Hematopoietic multipotent progenitor cell treated with erythropoietin and hydrocortisone succinate and interleukin-3 and kit ligand, for 4 days (in vitro differentiated cells): ENCODE measurements at regions not wholly inside any gene's neighbourhood (a gene's known extent, or its start where the extent isn't known, plus 50 kb on each side); places are given as distances from the start of the nearest gene placed in this dataset.
A peak's percentile ranks its signal among the peaks of the same experiment; 100 is the strongest.

Source experiments
- DNase-seq: peaks from one replicate; pipeline ENCODE4 v3.0.0-alpha.2; 2015

- DNase-seq: no peak
These were observed 489.1 kb upstream of the INTU start for GRCh38 chr4:127143460-127144195.

DNA sequence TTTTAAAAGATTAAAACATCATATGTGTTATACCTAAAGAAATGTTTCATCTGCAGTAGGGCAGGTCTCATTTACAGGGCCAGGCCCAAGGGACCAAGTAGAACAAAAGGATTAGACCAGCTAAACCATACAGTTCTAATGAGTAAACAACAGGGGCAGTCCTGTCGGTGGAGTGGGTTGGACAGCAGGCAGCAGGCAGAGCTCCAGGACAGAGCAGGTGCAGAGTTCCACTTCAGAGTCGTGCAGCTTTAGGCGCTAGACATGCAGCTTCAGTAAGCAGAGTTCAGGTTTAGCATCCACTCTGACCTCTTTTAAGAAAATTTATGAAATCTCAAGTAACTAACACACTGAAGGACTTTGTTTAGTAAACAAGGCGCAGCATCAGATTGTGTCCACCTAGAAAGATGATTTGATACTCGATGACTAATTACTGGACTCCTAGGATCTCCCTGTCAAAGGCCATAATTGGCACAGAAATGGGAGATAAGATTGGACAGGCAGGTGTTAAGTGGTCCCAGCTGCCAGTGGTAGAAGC is 487.7 kb upstream of the INTU start:
- no peak for DNase-seq

GRCh38 chr4:127148165-127148564 is 484.6 kb upstream of the INTU start:
- DNase-seq: no peak

DNA sequence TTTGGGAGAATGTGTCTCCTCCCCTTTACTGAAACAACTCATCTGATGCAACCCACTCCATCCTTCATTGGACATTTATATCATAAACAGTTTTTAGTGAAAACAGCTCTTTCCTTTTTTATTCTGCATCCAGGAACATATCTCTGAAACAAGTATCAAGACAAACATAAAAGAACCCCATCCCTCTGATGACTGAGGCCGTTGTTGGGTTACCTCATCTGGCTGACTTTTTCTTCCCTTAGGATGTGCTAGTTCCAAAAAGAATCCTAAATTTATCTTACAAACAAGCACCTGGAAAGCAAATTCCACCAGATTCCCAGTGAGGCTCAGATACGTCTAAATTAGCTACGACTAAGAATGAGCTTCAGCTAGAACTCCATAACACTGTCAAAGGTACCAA is 483.7 kb upstream of the INTU start:
- no peak for DNase-seq

DNA sequence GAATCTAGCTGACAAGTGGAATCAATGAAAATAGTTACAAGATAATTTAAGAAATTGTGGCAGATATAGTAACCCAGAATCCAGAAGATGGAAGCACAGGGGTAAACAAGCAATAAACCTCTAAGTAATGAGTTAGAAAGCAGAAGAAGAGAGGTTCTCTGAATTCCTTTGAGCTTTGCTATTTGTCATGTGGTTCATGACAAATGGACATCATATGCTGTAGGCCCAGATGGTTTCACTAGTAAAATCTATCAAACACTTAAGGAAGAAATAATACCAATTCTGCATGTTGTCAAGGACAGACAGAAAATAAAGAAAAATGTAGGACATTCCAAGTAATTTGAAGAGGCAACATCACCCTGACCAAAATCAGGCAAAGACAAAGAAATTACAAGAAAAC is 480.8 kb upstream of the INTU start:
- no peak for DNase-seq

GRCh38 chr4:127155116-127155515 is 477.6 kb upstream of the INTU start:
- no peak for DNase-seq

DNA sequence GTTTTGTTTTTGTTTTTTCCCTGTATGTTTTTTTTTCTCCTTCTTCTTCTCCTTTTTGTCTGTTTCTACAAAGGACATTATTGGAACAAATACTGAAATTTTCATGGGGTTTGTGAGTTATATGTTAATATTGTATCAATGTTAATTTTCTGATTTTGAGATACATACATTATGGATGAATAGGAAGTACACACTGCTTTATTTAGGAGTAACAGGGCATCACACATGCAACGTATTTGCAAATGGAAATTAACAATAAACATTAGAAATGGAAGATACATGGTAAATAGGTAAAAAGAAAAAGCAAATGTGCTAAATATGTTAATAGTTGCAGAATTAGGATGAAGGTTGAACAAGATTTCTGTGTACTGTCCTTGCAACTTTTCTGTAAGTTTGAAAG is 477.2 kb upstream of the INTU start:
- DNase-seq: no peak

DNA sequence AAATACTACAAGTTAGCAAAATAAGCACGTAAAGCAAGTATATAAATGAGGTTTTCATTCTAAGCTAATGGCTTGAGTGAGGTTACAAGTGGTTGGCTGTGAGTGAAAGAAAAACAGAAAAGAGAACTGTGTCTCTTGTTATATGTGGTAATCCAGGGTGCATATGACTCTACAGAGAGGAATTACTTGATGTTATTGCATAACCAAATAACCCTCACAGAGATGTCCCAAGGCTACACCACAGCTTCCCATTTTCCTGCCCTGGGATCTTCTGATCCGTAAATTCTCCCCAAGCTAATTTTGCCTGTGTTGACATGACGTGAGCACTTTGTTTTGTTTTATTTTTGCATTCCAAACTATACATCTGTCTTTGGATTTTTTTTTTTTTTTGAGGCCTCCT is 470.0 kb upstream of the INTU start:
- peak; percentile 2 for DNase-seq

- DNase-seq: no peak
These were observed 466.8 kb upstream of the INTU start for GRCh38 chr4:127165971-127166370.

DNA sequence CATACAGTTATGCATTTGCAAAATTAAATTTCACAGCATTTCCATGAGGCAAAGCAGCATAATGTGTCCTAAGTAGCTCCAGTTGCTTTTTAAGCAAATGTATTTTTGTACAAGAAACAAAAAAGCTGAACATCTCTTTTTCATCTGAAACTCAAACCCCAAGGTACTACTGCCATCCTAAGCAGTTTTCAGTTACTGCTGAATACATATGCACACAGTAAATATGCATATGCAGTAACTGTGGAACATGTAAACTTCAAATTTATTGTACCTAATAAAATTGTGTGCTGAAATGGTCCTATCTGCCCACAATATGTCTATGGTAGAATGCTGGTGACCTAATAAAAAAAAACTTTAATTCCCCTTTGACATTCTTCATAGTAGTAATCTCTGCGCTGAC is 458.6 kb upstream of the INTU start:
- no peak for DNase-seq

- DNase-seq: no peak
These were observed 458.1 kb upstream of the INTU start for GRCh38 chr4:127174616-127175015.

- DNase-seq: no peak
These were observed 453.3 kb upstream of the INTU start for GRCh38 chr4:127179256-127180087.

DNA sequence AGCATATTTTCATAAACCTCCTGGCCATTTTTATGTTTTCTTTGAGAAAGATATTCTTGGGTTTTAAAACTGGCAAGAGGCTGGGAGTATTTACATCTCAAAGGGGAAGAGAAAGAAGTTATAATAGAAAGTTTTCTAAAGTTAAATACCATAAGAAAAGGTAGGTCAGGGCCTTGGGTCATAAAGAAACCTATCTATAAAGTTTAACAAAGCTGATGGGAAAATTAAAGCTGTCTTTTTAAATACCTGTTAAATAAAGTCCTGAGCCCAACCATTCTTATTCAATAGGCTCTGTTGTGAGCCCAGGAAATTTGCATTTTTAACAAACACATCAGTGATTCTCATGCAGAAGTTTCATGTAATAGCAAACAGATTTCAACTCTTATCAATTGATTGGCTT is 451.8 kb upstream of the INTU start:
- DNase-seq: no peak

- no peak for DNase-seq
These were observed 450.1 kb upstream of the INTU start for GRCh38 chr4:127182687-127183086.

DNA sequence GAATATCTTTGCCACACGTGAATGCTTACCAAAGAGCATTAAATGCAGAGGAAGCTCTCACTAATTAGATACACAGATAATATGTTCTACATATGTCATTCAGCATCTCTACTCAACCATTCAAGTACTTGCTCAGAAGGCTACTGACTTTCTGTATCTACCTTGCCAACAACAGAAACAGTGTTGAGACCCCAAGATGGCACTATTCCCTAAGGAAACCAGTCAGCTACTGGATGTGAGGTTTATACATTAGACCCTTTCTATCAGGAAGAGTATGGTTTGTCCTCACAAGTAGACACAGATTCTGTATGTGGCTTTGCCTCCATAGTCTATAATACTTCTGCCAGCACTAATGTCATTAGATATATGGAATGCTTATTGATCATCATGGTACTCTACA is 443.9 kb upstream of the INTU start:
- DNase-seq: no peak

DNA sequence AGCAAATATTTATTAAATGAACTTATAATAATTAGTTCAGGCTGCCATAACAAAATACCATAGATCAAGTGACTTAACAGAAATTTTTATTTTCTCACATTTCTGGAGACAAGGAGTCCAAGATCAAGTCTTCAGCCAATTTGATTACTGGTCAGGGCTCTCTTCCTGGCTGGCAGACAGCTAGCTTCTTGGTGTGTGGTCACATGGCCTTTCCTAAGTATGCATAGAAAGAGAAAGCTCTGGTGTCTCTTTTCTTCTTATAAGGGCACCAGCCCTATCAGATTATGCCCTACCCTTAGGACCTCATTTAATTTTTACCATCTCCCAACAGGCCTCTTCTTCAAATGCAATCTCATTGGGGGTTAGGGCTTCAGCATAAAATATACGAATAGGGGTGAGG is 438.5 kb upstream of the INTU start:
- no peak for DNase-seq

DNA sequence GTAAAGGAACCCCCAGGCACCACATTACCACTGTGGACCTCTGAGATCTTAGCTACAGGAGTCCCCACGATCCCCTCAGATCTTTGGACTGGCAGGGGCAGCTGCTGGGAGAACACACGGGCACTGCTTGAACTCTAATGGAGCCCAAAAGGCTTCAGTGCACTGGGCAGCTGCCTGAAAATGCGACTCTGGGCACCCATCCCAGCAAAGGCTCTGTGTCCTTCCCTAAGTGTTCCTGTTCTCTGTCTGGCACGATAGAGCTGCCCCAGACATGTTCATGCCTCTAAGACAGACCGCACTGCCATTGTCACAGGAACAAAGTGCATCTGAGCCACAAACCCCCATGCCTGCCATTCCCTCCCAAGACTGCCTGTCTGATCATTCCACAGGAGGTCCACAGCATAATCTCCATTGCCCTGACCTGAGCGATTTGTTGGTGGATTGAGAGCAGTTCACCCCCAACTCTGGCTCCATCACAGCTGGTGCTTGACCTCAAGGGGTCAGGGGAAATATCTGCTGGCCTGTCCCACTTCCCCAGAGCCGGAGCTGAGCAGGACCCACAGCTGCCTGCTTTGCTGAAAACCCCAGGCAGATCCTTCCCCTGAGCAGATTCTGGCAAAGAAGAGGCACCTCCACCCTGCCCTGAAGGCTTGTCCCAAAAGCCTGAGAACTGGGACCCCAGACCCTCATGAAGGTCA is 436.0 kb upstream of the INTU start:
- no peak for DNase-seq

GRCh38 chr4:127203562-127204200 is 429.1 kb upstream of the INTU start:
- DNase-seq: no peak

DNA sequence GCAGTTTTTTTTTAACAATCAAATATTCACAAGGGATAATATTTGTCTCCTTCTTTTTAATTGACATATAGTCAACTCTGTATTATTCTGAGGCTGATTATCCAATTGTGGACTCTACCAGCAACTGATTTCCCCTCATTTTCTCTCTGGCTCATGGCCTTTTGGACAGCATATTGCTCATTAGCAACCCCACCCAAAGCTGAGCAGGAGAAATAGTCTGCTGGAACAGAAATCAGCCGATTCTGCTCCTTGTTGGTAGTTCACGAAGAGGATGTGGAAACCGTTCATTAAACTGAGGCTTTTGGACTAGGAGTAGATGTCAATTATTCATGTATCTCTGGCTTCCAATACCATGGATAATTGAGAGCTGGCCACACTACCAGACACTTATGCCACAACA is 428.4 kb upstream of the INTU start:
- no peak for DNase-seq

- no peak for DNase-seq
These were observed 423.1 kb upstream of the INTU start for GRCh38 chr4:127209580-127210095.

DNA sequence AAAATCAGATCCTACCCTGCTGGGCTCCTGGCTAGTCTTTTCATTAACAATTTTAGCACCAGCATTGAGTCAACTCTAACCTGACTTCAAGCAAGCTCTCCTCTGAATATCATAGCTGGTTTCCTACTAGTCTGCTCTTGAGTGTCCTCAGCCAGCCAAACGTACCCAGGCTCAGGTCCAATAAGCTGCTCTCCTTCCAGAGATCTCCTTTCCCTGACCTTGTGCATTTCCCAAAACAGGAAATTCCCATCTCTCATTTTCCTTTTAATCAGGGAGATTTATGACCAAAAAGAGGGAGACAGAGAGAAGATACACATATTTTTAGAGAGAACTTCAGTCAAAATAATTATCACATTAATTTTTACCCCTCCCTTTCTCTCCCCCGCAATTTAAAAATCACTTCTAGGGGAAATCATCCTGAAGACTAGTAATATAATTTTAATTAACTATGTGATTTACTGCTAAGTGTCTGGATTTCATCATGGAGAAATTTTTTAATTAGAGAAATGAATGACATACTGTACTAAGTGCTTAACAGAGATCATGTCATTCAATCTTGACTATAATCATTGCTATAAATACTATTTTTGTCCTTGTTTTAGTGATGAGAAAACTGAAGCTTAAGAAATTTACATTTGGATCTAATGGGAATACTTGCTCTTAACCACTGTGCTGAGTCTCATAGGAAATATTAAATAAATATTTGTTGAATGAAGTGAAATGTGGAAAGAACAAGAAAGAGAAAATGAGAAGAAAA is 421.7 kb upstream of the INTU start:
- DNase-seq: no peak
